HepG2 (cell line): ENCODE measurements at regions not wholly inside any gene's neighbourhood (a gene's known extent, or its start where the extent isn't known, plus 50 kb on each side); places are given as distances from the start of the nearest gene placed in this dataset.

ENCODE experiments used
- ATAC-seq: fragments of 200-7000 bp; cut with Tn5 transposase; 3 replicates; pipeline ENCODE4 v1.9.1; 2020; ENCODE audit warnings: mild to moderate bottlenecking, moderate library complexity
- BruUV-seq: library from RNA; stranded (reverse); fragments of 400-500 nt; replicated peaks from 2 replicates; lab custom pipeline; 2021; lab: Mats Ljungman, UMichigan
- CTCF ChIA-PET: fragments of 300-600 bp; formaldehyde crosslinking; extraction: SDS; loops from one replicate; lab custom pipeline; 2021; ENCODE audit warnings: low total read pairs, inconsistent platforms, low intra/inter-chr PET ratio; lab: Yijun Ruan, JAX
- POLR2A ChIA-PET: fragments of 350-600 bp; sonication (Branson Sonifier 250); formaldehyde crosslinking; loops from one replicate; lab custom pipeline; 2020; ENCODE audit warnings: antibody characterized with exemption, inconsistent platforms; lab: Yijun Ruan, JAX
- DNase-seq: peaks from one replicate; pipeline ENCODE4 v3.0.0-alpha.2; 2015; ENCODE audit warnings: low spot score
- FAIRE-seq: peaks from 3 replicates; lab custom pipeline; 2011; peaks lifted over from hg19 to GRCh38; lab: Jason Lieb, UNC
- H2AFZ ChIP-seq: one replicate; pipeline ENCODE4 v1.6.1; 2011; ENCODE audit warnings: low read length, inconsistent platforms
- H3K27ac ChIP-seq: fragments of 300-600 bp; 3 replicates; pipeline ENCODE4 v1.8.0; 2011; ENCODE audit warnings: mixed run types, mild to moderate bottlenecking, mixed read lengths, low read length, inconsistent platforms; ENCODE audit not compliant: insufficient read depth; ENCODE audit errors: extremely low read length
- H3K27me3 ChIP-seq, 2 experiments: fragments of 200-600 bp in 1 of 2; 2 replicates in 1 of 2; 3 replicates in 1 of 2; pipeline versions ENCODE4 v1.6.0 to v1.8.0; 2011; ENCODE audit warnings: low read length in 2 of 2, mild to moderate bottlenecking in 2 of 2, moderate library complexity in 2 of 2, inconsistent platforms in 1 of 2; ENCODE audit not compliant: insufficient read depth in 2 of 2, control insufficient read depth in 1 of 2
- H3K36me3 ChIP-seq, 2 experiments: fragments of 200-600 bp in 1 of 2; replicated peaks in 1 of 2; 2 replicates in 1 of 2; 3 replicates in 1 of 2; pipeline versions ENCODE4 v1.5.1 to v1.8.0; 2011; ENCODE audit warnings: low read length in 2 of 2, inconsistent platforms in 1 of 2; ENCODE audit not compliant: insufficient read depth in 2 of 2, control insufficient read depth in 1 of 2
- H3K4me1 ChIP-seq: 2 replicates; pipeline ENCODE4 v1.5.1; 2012; ENCODE audit warnings: low read length, inconsistent platforms; ENCODE audit not compliant: insufficient read depth
- H3K4me2 ChIP-seq: 2 replicates; pipeline ENCODE4 v1.6.0; 2011; ENCODE audit warnings: low read depth, low read length, inconsistent platforms
- H3K4me3 ChIP-seq, 3 experiments: fragments of 200-600 bp in 1 of 3; sonication (generic), shearing (Covaris generic) in 1 of 3; replicated peaks in 1 of 3; 2 replicates each; pipeline ENCODE4 v1.5.1; 2011 to 2016; ENCODE audit warnings: low read length in 3 of 3, inconsistent platforms in 2 of 3, low read depth in 2 of 3, mild to moderate bottlenecking in 2 of 3, control low read depth in 1 of 3, mixed read lengths in 1 of 3; ENCODE audit not compliant: insufficient read depth in 1 of 3
- H3K79me2 ChIP-seq: one replicate; pipeline ENCODE4 v1.6.1; 2011; ENCODE audit warnings: low read length, inconsistent platforms; ENCODE audit not compliant: insufficient read depth
- H3K9ac ChIP-seq: 2 replicates; pipeline ENCODE4 v1.6.0; 2011; ENCODE audit warnings: mild to moderate bottlenecking, low read depth, low read length, inconsistent platforms; ENCODE audit not compliant: insufficient read depth
- H3K9me3 ChIP-seq: 2 replicates; pipeline ENCODE4 v1.5.1; 2012; ENCODE audit warnings: mild to moderate bottlenecking, low read length
- H4K20me1 ChIP-seq: 2 replicates; pipeline ENCODE4 v1.6.0; 2011; ENCODE audit warnings: inconsistent platforms, mild to moderate bottlenecking, low read length, moderate library complexity; ENCODE audit not compliant: insufficient read depth
- ATF1 ChIP-seq: IDR thresholded peaks from 2 replicates; pipeline ENCODE4 v1.6.1; 2016; ENCODE audit warnings: mild to moderate bottlenecking, control low read depth
- HMG20B ChIP-seq: conservative IDR thresholded peaks from 2 replicates; pipeline ENCODE4 v1.6.1; 2016; ENCODE audit warnings: missing genetic modification reagents, missing compliant biosample characterization
- PCBP2 ChIP-seq: fragments of 200-400 bp; formaldehyde crosslinking; optimal IDR thresholded peaks from 2 replicates; pipeline ENCODE3; 2018; ENCODE audit warnings: low read length, low read depth; ENCODE audit not compliant: poor library complexity, severe bottlenecking
- PITX1 ChIP-seq: sonication (generic); formaldehyde crosslinking; IDR thresholded peaks from 2 replicates; pipeline ENCODE4 v1.5.1; 2020; ENCODE audit warnings: mild to moderate bottlenecking, missing genetic modification reagents
- ZFP41 ChIP-seq: sonication (generic); formaldehyde crosslinking; IDR thresholded peaks from 2 replicates; pipeline ENCODE4 v1.4.0; 2020; ENCODE audit warnings: mild to moderate bottlenecking, missing genetic modification reagents, borderline replicate concordance
- ZFP82 ChIP-seq: sonication (generic); formaldehyde crosslinking; IDR thresholded peaks from 2 replicates; pipeline ENCODE4 v1.5.1; 2020; ENCODE audit warnings: mild to moderate bottlenecking, missing genetic modification reagents, borderline replicate concordance
- ZNF549 ChIP-seq: sonication (generic); formaldehyde crosslinking; IDR thresholded peaks from 2 replicates; pipeline ENCODE4 v1.5.0; 2020; ENCODE audit warnings: missing genetic modification reagents
- WGBS: methylation state at CpG from one replicate; pipeline ENCODE4 v1.1.6; 2017; ENCODE audit warnings: low lambda C conversion rate; 5-methylcytosine and 5-hydroxymethylcytosine counted together
- in situ Hi-C: cut with HindIII; loops from 2 replicates; pipeline ENCODE4 v1.10.0; 2017; ENCODE audit warnings: low pct_unique_long_range_greater_than_20kb; ENCODE audit not compliant: extremely low pct_ligation_motif_present
- intact Hi-C: fragments of 100-400 bp; cut with micrococcal nuclease; formaldehyde crosslinking; loops from one replicate; pipeline ENCODE4 v1.10.0; 2022; ENCODE audit not compliant: unreplicated experiment
- TF ChIP-seq, protein P1 (sequence below): sonication (generic); formaldehyde crosslinking; IDR thresholded peaks from 2 replicates; pipeline ENCODE4 v1.4.0; 2020; ENCODE audit warnings: missing genetic modification reagents, low read depth, mild to moderate bottlenecking, borderline replicate concordance
- TF ChIP-seq, protein P2 (sequence below): sonication (generic); formaldehyde crosslinking; IDR thresholded peaks from 2 replicates; pipeline ENCODE4 v1.4.0; 2020; ENCODE audit warnings: missing genetic modification reagents
- TF ChIP-seq, protein P3 (sequence below): sonication (generic); formaldehyde crosslinking; IDR thresholded peaks from 2 replicates; pipeline ENCODE4 v1.8.1; 2023; ENCODE audit warnings: mild to moderate bottlenecking, moderate library complexity, missing genetic modification reagents
- TF ChIP-seq, protein P4 (sequence below): sonication (generic); formaldehyde crosslinking; conservative IDR thresholded peaks from 2 replicates; pipeline ENCODE4 v1.4.0; 2020; ENCODE audit warnings: missing genetic modification reagents

DNA sequence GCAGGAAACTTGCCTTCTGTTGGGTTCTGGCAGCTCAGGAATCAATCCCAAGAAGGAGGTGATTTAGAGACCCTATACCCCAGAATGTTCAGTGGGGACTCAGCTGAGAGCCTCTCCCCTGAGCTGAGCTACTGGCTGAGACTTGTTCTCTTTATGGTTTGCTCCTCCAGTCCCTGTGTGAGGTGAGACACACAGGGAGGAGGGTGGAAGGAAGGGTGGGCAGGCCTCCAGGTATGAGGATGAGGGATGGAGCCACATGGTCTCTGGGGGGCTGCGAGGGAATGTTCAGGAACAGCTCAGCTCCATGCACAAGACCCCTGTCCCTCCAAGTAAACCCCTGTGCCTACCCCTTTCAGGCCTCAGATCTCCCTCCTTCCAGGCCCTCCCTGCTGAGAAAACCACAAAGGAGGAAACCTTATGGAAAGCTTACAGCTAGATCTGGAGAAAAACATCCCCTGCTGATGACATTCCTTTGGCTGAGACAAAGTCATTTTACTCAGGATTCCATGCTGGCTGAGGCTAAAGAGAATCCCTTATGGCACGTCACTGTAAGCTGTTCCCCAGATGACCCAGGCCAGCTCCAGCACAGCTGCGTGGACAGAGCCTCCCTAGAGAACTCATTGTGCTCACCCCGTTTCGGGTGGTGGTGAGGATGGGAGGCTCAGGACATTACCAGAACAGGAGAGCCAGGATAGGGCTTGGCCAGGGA is 91.5 kb upstream of the IPO9 start:
- H3K27ac ChIP-seq = no peak overlapping the region
- H3K79me2 ChIP-seq = no peaks in the 10 kb centered on the region
- H3K4me1 ChIP-seq = no peaks in the 10 kb centered on the region
- no peak overlapping the region for H3K9ac ChIP-seq
- H3K4me3 ChIP-seq = no peak overlapping the region
- peaks cover 5 to 60% of the 10 kb centered on the region in 2 experiments for H3K27me3 ChIP-seq
- no peak for TF ChIP-seq PCBP2
- TF ChIP-seq, protein P1, sequence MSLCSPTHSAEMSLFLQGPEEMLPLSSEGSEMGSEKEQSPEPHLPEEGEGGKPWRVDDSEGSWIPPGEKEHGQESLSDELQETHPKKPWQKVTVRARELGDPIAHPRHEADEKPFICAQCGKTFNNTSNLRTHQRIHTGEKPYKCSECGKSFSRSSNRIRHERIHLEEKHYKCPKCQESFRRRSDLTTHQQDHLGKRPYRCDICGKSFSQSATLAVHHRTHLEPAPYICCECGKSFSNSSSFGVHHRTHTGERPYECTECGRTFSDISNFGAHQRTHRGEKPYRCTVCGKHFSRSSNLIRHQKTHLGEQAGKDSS = no peak
- TF ChIP-seq PITX1 (CRISPR knock-in tag) = no peak
- H3K36me3 ChIP-seq = no peaks in the 10 kb centered on the region
- ATAC-seq (no peak), DNase-seq (no peak), FAIRE-seq (no peak)
- no peaks in the 10 kb centered on the region for H4K20me1 ChIP-seq
- H3K9me3 ChIP-seq = no peaks in the 10 kb centered on the region
- no TSS peak for BruUV-seq
- in situ Hi-C loops = no loop called here
- no peak overlapping the region for H3K4me2 ChIP-seq
- no peak overlapping the region for H2AFZ ChIP-seq
- POLR2A ChIA-PET = no interaction called here
- intact Hi-C loops = no loop called here
- WGBS = 0% methylated on average over 4 of the region's 5 CpGs
- CTCF ChIA-PET = no interaction called here

DNA sequence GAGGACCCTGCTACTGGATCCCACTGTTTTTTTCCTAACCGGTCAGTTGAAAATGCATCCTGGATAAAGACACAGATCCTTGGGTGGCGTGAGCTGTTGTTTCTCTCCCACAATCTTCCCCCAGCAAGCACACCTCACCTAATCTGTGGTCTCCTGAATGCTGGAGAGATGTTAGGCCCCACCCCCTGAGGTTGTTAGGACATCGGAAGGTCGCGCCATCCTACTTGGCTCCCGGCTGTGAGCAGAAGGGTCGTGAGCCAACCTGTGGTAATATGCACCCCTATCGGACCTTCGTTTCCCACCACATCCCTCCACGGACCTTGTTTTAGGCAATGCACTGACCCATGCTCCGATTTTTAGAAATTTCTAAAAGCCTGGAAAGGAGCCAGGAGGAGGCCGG is 89.9 kb upstream of the IPO9 start:
- in situ Hi-C loops = no loop called here
- DNase-seq = no peak
- ATAC-seq = no peak
- 32% methylated on average over 12 of the region's 12 CpGs for WGBS
- CTCF ChIA-PET = no interaction called here
- intact Hi-C loops = no loop called here
- no peaks in the 10 kb centered on the region for H3K79me2 ChIP-seq
- H3K4me3 ChIP-seq = no peak overlapping the region
- no peak for FAIRE-seq
- no peaks in the 10 kb centered on the region for H3K36me3 ChIP-seq
- no peaks in the 10 kb centered on the region for H3K4me1 ChIP-seq
- H3K9ac ChIP-seq = no peak overlapping the region
- H2AFZ ChIP-seq = no peak overlapping the region
- H3K27me3 ChIP-seq = peaks cover 5 to 60% of the 10 kb centered on the region in 2 experiments
- no TSS peak for BruUV-seq
- no peak overlapping the region for H3K27ac ChIP-seq
- POLR2A ChIA-PET = no interaction called here
- H3K4me2 ChIP-seq = no peak overlapping the region
- no peaks in the 10 kb centered on the region for H3K9me3 ChIP-seq
- H4K20me1 ChIP-seq = no peaks in the 10 kb centered on the region
- TF ChIP-seq, protein P2, sequence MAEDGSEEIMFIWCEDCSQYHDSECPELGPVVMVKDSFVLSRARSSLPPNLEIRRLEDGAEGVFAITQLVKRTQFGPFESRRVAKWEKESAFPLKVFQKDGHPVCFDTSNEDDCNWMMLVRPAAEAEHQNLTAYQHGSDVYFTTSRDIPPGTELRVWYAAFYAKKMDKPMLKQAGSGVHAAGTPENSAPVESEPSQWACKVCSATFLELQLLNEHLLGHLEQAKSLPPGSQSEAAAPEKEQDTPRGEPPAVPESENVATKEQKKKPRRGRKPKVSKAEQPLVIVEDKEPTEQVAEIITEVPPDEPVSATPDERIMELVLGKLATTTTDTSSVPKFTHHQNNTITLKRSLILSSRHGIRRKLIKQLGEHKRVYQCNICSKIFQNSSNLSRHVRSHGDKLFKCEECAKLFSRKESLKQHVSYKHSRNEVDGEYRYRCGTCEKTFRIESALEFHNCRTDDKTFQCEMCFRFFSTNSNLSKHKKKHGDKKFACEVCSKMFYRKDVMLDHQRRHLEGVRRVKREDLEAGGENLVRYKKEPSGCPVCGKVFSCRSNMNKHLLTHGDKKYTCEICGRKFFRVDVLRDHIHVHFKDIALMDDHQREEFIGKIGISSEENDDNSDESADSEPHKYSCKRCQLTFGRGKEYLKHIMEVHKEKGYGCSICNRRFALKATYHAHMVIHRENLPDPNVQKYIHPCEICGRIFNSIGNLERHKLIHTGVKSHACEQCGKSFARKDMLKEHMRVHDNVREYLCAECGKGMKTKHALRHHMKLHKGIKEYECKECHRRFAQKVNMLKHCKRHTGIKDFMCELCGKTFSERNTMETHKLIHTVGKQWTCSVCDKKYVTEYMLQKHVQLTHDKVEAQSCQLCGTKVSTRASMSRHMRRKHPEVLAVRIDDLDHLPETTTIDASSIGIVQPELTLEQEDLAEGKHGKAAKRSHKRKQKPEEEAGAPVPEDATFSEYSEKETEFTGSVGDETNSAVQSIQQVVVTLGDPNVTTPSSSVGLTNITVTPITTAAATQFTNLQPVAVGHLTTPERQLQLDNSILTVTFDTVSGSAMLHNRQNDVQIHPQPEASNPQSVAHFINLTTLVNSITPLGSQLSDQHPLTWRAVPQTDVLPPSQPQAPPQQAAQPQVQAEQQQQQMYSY (CRISPR knock-in tag) = no peak
- TF ChIP-seq, protein P3, sequence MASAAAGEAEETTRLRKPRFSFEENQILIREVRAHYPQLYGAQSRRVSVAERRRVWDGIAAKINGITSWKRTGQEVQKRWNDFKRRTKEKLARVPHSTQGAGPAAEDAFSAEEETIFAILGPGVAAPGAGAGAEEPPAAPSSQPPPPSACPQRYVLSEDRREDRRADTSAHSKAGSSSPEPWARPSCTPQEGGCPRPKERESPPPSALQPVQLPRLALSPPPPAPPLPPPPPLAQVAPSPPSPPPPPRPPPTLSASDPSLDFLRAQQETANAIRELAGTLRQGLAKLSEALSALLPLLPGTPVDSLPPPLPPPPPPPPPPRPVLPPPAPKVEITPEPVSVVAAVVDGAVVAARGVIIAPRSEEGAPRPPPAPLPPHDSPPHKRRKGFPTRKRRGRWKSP = no peak
- TF ChIP-seq ZNF549 (CRISPR knock-in tag) (no peak), ZFP41 (CRISPR knock-in tag) (no peak), ATF1 (CRISPR knock-in tag) (no peak), HMG20B (CRISPR knock-in tag) (no peak), ZFP82 (CRISPR knock-in tag) (no peak)
- TF ChIP-seq, protein P4, sequence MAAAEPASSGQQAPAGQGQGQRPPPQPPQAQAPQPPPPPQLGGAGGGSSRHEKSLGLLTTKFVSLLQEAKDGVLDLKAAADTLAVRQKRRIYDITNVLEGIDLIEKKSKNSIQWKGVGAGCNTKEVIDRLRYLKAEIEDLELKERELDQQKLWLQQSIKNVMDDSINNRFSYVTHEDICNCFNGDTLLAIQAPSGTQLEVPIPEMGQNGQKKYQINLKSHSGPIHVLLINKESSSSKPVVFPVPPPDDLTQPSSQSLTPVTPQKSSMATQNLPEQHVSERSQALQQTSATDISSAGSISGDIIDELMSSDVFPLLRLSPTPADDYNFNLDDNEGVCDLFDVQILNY (CRISPR knock-in tag) = no peak
